HS-5 (cell line): ENCODE measurements at regions not wholly inside any gene's neighbourhood (a gene's known extent, or its start where the extent isn't known, plus 50 kb on each side); places are given as distances from the start of the nearest gene placed in this dataset.
A peak's percentile ranks its signal among the peaks of the same experiment; 100 is the strongest.
"Not testable (repeated sequence)": the region's sequence is repeated elsewhere in the genome, so short reads cannot be mapped to it uniquely, and the experiment has no call there.

Experiments
- DNase-seq: peaks from one replicate; pipeline ENCODE4 v3.0.0-alpha.2; 2012; ENCODE audit warnings: low read depth

DNA sequence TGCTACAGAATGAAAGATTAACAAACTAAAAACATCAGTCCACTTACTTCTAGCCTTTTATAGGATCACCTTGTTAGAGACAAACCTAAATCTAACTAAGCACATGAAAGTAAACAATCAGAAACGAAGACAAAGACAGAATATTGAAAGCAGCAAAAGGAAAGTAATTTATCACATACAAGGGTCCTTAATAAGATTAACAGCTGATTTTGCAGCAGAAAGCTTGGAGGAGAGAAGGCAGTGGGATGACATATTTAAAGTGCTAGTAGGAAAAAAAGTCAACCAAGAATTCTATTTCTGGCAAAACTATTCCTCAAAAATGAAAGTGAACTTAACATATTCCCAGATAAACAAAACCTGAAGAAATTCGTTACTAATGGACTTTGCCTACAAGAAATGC lies 286.4 kb downstream of the RWDD3 start:
- no peak for DNase-seq

DNA sequence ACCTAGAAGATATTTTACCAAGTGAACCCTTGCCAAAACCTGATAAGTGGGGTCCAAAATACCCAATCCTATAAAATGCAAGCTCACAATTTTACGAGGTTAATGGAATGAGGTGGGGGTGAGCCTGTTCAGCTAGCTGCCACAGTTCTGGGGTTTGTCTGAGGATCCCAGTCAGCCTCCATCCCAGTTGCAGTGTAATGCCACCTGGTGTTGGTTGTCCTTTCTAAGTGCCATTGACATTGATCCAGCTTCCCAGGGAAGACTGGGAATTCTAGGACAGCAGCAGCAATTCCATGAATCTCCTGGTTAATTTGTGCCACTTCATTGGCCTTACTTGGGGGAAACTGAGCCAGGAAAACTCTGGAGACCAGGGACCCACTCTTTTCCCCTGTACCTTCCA lies 298.3 kb downstream of the RWDD3 start:
- DNase-seq, result no peak

DNA sequence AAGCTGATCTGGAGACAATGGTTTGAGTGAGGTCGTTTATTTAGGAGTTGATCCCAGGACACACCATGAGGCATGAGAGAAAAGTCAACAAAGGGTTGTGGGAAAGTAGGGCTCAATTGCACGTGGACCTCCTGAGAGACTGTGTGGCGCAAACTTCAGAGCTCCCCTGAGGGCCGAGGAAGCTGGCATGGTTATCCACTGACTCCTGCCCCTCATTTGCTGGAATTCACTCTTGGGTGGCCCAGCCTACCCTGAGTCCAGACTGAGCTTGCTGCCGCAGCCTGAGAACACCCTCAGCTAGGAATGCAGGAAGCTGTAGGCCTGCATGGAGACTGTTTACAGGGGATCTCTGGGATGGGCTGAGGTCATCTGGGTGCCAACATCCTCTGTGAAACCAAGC lies 301.0 kb downstream of the RWDD3 start:
- DNase-seq, result no peak

DNA sequence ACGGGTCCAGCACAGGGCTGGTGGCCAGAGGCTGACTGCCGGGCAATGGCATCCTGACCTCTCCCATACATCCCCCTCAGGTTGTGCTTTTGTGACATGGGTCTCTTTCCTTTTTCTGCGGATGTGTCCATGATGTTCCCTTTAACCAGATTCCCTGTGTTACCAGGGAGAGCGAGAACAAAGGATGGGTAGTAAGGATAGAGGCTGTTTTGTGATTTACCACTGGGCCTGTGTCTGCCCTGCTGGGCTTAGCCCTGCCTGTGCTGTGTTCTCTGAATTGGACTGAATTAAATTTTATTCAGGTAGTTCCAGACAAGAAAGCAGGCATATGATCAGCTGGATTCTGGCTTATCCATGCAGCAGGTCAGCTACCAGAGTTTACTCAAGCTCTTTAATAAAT lies 301.6 kb downstream of the RWDD3 start:
- no peak for DNase-seq

DNA sequence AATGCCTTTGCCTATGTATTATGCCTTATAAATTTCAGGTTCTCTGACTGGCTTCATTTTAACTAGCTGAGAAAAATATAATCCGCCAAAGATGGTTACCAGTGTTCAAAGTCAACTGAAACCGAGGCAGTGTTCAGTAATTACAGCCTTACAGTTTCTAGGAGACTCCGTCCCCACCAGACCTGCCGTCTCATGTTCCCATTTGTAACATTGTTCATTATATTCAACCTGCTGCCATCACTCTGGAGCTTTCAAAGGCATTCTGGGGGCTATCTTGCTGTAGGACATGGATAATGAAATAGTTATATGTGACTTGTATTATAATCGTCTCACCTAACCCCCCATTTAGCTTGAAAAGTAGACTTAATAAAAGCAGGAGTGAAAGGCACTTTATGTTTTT lies 302.5 kb downstream of the RWDD3 start:
- no peak for DNase-seq

DNA sequence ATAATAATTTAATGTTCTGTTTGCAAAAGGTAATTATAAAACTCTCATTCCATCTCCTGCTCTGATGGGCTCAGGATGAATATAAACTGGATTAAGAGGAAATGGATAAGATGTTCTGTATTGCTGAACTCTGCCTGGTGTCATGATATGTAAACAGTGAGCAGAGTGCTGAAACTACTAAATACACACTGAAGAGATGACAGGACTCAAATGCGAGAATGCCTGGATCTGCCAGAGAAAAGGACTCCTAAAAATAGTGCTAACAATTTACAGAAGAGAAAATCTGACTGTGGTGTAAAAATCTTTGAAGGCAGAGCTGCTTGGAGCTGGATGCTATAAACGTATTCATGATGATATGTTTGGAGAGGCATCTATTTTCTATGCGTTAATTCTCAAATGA lies 303.2 kb downstream of the RWDD3 start:
- DNase-seq, result no peak

DNA sequence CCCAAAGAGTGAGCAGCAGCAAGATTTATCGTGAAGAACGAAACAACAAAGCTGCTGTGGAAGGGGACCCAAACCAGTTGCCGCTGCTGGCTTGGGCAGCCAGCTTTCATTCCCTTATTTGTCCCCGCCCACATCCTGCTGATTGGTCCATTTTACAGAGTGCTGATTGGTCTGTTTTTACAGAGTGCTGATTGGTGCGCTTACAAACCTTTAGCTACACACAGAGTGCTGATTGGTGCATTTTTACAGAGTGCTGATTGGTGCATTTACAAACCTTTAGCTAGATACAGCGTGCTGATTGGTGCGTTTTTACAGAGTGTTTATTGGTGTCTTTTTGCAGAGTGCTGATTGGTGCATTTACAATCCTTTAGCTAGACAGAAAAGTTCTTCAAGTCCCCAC lies 304.2 kb downstream of the RWDD3 start:
- DNase-seq, result not testable (repeated sequence)

DNA sequence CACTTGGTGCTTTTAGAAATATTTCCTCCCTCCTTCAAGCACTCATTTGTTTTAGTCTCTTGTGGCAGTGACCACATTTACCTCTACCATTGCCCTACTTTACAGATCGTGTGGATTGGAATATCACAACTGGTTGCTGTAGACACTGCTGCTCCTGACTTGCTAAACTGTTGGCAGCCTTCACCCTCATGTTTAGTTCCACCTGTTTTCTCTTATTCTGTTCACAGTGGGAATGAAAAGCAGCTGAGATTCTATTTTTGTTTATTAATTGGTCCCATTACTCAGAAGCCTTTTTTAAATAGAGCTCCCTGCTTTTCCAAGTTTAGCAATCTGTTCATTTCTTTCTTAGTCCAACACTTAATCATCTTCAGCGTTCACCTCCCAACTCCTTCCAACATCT lies 308.9 kb downstream of the RWDD3 start:
- DNase-seq, result no peak

DNA sequence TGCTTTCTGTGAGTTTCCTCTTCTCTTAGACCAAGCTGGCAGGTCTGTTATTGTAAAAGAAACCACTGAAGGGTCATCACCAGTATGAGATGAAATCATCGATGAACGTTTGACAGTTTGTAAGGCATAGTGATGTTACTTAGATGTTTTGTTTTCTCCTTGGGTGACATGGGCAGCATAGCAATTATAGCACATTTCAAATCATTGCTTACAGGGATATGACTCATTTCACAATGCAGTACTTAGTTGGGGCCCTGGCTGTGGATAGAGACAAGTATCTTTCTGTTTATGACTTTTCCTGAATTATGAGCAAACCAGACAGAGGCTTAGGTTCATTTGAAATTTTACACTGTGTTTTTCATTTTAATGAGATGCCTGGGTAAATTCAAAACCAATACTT lies 313.0 kb downstream of the RWDD3 start:
- DNase-seq, result no peak

DNA sequence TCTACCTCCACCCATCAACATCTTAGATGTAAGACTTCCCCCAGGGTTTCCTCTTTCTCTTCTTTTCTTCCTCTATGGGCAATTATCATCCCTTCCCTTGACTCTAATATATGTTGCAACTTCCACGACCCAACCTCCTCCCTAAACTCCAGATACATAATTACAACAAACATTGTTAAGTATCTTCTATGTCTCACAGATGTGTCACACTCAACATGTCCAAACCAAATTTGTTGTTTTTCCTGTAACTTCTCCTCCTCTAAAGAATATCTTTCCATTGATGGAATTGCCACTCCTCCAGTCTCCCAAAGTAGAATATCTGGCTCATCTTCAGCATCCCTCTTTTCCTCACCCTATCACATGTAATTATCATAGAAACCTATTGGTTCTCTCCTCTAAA lies 314.2 kb downstream of the RWDD3 start:
- DNase-seq, result no peak

DNA sequence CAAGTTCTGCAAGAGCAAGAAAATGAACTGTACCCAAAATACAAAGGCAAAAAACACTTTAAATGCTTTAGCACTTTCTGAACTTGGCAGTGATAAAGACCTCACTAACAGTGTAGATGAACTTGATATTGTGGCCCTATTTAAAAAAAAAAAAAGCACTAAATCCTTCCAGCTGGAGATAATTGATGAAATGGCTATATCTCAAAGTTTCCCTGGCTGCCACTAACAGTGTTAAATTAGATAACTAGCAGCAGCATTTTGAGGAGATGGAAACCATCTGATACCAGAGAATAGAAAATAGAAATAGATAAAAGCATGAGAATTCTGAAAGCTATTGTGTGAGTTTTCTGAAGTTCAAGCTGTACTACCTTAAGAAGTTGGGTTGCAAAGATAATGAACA lies 317.2 kb downstream of the RWDD3 start:
- no peak for DNase-seq

DNA sequence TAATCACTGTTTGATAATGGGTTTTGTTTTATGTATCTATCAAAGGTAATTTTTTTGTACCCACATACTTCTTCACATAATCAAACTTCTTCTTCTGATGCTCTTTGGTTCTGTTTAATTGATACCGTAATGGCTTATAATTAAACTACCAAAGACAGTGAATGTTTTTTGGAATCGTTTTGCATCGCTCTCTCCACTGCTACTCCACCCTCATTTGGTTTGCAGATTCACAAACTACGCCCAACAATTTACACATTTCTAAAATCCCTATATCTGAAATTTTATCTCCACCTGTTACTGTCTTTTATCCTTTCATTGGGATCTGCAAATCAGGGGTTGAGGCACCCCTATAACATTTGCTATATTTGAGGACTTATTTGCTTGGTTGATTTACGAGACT lies 319.6 kb downstream of the RWDD3 start:
- DNase-seq, result no peak

DNA sequence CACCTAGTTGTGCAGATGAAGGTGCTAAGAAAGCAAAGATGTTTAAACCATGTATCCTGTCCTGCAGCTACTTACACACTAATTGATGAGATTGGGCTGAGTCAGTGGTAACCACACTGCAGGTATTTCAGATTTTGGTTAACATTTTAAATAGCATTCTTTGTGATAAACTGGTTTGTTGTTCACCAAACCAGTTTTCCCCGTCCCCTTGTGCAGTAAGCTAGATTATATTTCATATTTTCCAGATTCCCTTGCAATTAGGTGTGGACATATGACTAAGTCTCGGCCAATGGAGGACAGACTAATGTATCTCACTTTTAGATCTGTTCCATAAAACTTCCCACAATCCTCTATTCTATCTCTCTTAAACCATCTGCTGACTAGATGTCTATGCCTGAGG lies 320.4 kb downstream of the RWDD3 start:
- DNase-seq, result no peak

DNA sequence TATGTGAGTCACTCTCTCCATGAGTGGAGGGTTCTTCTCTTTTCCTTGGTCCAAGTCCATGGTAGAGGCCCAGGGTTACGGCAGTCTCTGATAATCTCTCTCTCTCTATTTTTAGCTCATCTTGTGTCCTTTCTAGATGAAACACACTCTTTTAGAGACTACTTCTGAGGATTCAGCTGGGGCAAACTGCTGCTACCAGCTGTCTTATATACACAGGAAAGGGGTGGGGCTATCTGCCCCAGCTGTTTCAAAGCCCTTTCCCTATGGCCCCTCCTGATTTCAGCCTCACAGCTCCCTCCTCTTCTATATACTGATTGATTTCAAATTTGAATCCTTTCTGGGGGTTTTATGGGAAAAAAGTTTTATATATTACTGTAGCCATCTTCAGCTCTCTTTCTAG lies 324.8 kb downstream of the RWDD3 start:
- DNase-seq, result no peak

DNA sequence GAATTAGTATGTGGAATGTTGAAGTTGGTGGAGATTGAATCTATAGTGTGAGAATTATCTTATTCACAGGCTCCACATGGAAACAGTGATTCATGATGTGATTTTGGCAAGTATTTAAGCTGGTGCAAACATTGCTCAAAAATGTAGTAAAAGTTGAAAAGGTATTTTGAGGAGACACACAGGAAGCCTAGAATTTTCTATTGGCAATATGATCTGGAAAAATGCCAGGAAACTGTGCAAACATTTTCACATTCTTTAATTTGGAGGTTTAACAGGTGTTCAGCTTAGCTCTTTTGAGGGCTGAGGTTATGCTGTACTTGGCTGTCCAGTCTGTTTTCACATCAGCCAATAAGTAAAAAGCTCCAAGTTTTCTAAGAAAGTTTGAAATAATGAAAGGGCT lies 327.3 kb downstream of the RWDD3 start:
- DNase-seq, result no peak

DNA sequence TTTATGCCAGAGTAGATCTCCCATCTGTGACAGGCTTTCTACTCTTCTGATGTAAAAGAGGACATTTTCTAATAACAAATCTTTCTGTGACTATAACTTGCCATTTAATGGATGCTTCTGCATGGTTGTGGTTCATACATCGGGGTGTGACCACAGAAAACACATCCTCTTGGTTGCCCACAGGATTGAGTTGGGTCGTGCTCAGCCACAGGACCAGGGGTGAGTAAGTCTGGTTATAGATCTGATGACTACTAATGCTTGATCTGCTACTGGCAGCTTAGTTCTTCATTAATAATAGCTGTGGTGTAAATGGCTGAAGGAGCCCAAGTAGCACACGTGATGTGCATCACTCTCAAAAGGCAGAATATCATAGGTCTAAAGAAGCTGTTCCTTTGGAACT lies 328.2 kb downstream of the RWDD3 start:
- DNase-seq, result no peak

DNA sequence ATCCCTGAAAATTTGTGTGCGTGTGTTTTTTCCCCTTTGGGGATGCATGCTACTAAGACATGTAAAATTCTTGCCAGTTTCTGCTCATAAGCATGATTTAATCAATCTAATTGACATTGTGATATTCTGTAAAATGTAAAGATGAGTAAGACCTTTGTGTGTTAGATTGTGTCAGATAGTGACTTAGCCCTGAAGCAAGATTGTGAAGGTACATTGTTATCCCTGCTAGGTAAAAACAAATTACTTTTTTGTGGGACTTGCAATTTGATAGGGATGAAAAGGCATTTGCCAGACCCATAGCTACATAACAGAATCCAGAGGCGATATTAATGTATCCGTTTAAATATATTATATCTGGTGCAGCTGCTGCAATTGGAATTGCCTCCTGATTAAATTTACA lies 338.0 kb downstream of the RWDD3 start:
- no peak for DNase-seq

DNA sequence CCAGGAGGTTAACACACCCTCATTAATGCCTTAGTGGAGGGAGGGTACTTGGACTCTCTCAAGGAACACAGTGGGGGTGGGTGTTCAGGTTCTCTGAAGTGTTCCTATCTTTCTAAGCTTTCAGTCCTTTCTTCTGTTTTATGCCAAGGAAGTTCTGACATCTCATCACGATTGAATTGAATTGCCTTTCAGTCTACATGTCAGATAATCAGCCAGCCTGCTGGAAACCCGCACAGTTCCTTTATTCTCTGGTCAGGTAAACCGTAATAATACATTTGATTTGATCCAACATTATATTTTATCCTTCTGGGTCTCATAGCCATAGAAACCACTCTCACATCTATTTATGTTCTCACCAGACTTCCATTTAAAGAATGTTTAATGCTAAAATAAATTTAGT lies 339.0 kb downstream of the RWDD3 start:
- DNase-seq, result no peak

DNA sequence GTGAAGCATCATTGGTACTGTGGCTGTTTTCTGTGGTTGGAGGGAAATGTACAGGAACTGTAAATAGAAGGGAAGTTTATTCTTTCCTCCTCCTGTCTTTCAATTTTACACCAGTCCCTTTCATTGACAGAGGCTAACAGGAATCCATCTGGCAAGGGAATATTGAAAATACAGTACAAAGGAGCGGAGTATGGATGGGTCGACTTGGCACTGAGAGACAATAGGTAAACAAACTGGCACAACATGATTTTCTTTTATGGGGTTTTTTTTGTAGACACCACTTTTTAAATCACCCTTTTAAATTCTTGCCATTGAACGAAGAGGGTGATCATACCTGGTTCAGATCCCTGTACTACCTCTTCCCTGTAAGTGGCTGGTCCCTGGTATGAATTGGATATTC lies 341.3 kb downstream of the RWDD3 start:
- no peak for DNase-seq

DNA sequence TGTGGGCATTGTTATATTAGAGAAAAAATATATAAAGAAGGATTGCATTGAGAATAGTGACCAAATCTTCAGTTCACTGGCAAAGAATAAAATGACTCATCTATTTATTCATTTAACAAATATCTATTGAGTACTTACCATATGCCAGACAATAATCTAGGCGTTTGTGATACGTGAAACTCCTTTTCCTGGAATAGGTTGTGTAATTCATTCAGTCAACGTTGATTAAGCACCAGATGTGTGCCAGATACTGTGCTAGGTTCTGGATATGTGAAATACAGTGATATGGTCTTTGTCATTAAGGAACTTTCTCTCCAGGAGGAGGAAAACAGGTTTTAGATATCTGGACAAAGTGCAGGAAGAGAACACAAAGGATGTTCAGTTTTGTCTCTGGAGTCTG lies 344.5 kb downstream of the RWDD3 start:
- peak; percentile 23 for DNase-seq

DNA sequence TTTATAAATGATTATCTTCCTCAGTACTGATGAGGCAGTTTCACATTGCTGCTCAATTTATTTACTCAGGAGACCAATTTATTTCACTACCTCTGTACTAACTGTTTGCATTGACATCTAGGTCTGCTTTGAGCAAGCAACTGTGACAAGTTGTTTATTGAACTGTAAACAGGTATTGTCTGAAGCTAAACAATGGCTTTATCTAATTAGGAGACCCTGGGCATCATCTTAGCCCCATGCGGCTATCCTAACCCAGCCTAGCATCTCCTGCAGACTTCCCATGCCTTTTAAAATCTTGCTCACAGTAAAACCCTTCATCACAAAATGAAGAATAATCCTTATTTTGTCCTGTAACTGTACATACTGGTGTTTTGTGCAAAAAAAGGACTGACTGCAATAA lies 348.2 kb downstream of the RWDD3 start:
- DNase-seq, result no peak

DNA sequence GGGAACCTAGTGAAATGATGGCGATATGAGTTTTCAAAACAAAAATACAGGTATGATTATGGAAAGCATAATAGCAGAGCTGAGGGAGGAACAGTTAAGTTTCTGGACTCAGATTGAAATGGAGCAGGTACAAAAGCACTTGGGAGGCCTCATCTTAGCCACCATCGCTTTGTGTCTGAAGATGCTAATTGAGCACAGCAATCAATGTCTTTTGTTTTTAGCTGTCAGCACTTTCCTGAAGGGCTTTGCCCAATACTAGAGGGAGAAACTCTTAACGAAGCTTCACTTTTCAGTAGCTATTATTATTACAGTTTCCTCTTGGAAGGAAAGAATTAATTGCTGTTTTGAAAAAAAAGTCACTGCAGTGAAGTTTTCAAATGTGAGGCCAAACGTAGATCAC lies 348.7 kb downstream of the RWDD3 start:
- DNase-seq, result no peak

DNA sequence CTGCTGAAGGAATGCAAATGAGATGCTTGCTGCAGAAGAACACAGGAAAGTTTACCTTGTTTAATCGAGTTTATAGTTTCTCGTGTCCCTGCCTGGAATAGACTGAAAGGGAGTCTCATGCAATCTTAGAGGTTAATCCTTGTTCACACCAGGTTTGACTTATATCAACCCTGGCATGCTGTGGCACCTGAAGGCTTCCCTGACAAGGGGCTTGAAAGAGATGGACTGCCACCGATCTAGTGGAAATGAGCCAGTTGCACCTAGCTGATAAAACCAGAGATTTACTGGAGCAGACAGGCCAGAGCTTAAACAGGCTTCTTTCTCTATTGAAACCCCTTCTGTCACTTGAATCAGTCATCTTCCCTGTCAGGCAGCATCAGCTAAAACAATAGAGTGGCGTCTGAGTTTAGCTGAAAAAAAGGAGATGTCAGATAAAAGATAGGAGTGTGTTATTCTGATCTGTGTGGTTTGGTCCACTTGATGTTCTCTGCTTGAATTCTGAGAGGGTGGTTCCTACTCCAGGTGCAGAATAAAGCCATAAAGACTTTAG lies 349.7 kb downstream of the RWDD3 start:
- DNase-seq, result no peak

DNA sequence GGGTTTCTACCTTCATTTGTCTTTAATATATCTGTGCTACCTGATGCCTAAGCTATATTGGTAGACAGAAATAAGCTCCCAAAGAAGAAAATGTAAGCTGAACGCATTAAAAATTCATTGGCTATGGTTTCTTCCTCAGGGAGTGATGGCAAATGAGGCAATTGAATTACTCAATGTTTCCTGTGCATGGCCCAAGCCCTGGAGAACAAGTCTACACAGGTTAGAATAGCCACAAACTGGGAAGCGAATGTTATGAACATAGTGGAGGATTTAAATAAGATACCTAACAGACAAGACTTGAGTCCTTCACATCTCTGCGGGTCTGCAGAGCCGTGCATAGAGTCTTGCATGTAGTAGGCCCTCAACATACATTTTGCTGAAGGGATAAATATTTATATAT lies 350.3 kb downstream of the RWDD3 start:
- DNase-seq, result no peak

DNA sequence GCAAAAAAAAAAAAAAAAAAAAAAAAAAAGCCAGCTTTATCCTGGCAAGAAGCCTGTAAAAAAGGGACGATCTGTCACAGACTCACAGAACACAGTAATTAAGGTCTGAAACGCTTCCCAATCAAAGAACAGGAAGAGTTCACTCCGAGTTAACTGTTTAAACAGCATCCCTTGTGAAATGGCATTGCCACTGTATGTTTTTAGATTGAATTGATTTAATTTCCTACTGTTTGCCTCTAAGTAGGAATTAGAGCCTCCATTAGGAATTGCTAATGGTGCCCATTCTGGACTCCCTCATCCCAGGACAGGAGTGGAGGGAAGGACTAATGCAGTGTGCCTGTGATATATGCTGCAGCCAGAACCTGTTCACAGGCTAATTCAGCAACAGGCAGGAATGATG lies 370.8 kb downstream of the RWDD3 start:
- DNase-seq, result no peak
